SK-N-MC (cell line): ENCODE measurements at regions not wholly inside any gene's neighbourhood (a gene's known extent, or its start where the extent isn't known, plus 50 kb on each side); places are given as distances from the start of the nearest gene placed in this dataset.

Source experiments
- EZH2 ChIP-seq: fragments of 200-600 bp; sonication (generic); IDR thresholded peaks from one replicate; pipeline ENCODE4 v1.6.1; 2017; ENCODE audit warnings: antibody characterized with exemption
- FOXP2 ChIP-seq: optimal IDR thresholded peaks from 2 replicates; pipeline ENCODE3; 2011; ENCODE audit warnings: mild to moderate bottlenecking, moderate library complexity; ENCODE audit not compliant: insufficient read depth; ENCODE audit errors: extremely low read length, control extremely low read depth
- POLR2AphosphoS5 ChIP-seq: IDR thresholded peaks from 2 replicates; pipeline ENCODE4 v1.6.1; 2012; ENCODE audit warnings: mild to moderate bottlenecking, low read depth, low read length, borderline replicate concordance

DNA sequence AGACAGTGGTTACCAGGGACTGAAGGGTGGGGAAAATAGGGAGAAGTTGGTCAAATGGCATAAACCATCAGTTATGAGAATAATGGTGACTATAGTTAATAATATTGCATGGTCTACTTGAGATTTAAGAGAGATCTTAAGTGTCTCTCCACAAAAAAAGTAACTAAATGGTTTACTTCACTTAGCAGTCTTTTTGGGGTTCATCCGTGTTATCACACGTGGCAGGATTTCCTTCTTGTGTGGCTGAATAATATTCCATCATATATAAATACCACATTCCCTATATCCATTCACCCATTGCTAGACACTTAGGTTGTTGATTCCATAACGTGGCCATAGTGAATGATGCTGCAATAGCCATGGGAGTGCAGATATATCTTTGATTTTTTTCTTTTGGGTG lies 967.0 kb downstream of the UQCRFS1 start:
- TF ChIP-seq POLR2AphosphoS5 (no peak), EZH2 (no peak), FOXP2 (no peak)
